NCI-H82 treated with DMSO at 0.1 percent for 48 hours (cell line): ENCODE measurements at regions not wholly inside any gene's neighbourhood (a gene's known extent, or its start where the extent isn't known, plus 50 kb on each side); places are given as distances from the start of the nearest gene placed in this dataset.

Source experiments
- DNase-seq: peaks from one replicate; lab custom pipeline; 2025; ENCODE audit not compliant: unreplicated experiment; lab: John Stamatoyannopoulos, UW

DNA sequence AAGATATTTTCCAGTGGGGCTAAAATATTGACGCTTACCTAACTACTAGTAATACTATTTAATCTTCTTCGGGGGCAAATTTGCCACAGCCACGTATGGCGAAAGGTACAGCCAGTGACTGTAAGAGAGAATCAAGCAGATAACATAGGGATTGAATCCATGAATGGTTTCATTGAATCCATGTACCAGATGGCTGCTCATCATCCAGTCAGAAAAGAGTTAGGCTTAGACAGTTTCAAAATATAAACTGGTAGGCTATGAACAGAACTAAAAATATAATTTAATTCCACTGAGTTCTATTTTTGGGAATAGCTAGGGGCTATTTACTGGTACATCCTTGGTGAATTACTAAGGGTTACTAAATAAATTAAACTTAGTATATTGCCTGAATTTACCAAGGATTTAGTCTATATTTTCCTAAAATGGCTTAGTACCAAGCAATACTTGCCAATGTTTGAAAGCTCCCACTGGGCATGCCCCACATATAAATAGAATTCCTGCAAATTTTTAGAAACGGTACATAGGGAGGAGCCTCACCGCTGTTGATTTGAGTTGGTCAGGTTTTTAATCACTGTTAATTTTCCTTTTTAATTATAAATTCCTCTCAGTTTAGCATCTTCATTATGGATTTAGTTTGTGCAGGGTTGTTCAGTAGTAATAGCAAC, 55.8 kb upstream of the VLDLR start:
- DNase-seq = no peak

DNA sequence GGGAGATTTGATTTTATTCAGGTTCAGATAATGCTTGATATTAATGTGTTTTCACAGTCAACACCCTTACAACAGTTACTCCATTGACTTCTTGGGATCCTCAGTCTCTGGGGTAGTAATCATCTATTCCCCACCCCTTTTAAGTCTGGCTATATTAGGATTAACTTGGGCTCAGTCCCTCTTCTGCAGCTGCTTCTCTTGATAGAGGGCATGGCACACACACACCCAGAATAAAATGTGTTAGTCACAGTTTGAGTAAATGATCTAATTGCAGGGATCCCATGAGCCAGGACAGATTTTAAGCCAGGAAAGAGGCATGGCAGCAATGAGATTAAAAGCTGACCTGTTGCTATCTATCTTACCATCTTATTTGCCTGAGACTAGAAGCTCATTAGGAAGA, 53.7 kb upstream of the VLDLR start:
- DNase-seq = peak; percentile 62

DNA sequence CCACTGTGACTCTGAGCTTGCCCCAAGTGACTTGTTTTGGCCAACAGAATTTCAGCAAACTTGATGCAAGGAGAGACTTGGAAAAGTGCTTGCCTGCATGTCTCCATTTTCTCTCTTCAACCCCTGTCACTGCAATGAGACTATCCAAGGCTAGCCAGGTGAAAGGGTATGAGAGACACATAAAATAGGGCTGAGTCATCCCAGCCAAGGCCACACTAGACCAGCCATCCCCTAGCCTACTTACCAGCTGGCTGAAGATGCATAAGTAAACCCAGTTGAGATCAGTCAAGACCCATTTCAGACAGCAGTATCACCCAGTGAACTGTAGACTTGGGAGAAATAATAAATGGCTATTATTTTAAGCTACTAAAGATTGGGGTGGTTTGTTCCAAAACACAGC, 52.9 kb upstream of the VLDLR start:
- DNase-seq = no peak

DNA sequence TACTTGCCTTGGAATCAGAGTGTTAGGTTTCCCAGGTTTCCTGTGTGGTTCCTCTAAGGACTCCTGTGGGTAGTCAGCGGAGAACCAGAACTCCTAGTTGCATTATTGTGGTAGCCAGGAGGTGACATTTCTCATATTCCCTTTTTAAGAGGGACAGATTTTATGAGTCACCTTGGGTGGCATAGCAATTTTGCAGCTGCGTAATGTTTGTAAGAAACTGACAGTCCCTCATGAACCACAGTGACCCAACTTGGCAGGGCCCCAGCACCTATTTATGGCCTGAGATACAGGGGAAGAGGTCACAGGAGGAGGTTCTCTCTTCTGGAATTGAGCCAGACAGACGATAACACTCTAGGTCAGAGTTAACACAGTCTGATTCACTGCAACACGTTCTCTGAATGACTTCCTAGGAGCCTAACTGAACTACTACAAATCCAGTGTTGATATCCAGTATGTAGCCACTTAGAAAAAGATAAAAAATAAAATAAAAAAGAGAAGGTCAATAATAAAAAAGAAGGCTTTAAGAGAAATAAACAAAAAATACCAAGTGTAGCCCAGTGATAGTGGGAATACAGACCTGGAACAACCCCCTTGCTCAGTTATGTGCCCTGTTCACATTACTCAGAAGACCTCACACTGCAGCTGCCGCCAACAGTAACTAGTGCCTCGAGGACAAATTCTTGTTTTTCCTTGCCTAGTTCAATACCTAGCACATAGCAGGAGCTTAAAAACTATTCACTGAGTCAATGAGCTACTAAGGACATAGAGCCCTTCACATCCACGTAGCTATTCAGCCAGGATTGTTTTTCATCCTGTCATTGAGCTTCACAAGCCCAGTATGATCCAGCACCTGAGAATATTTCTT, 50.7 kb upstream of the VLDLR start:
- no peak for DNase-seq
